Heart left ventricle (tissue), 13 donors: ENCODE measurements at regions not wholly inside any gene's neighbourhood (a gene's known extent, or its start where the extent isn't known, plus 50 kb on each side); places are given as distances from the start of the nearest gene placed in this dataset.

Experiments used
- POLR2A ChIP-seq, 2 donors: fragments of 450-650 bp; IDR thresholded peaks; one replicate each; pipeline ENCODE4 v1.6.1; 2017; ENCODE audit warnings: antibody characterized with exemption in 2 of 2, mild to moderate bottlenecking in 2 of 2, moderate library complexity in 2 of 2
- TF ChIP-seq, protein P1 (sequence below), 12 donors: fragments of 200-600 bp; sonication (generic) in 4 of 12; IDR thresholded peaks; one replicate each; pipeline versions ENCODE4 v1.5.0 to v1.8.0; 2018 to 2022; ENCODE audit warnings: antibody characterized with exemption in 12 of 12, mild to moderate bottlenecking in 5 of 12
- donor health status: ischemic (EF 13 %, LVEDD 7.1; RV severe dilation, severe dysfunction).
- donor health status: DM: no; HTN: yes; CAD: no.
- donor health status: DM: no; HTN: no; CAD: no.
- donor health status: ischemic (EF 25% LVEDD 6.9; RV normal size, moderate dysfunction).
- donor health status: ischemic (EF 25% LVEDD 5.7; RV mildly dilated, moderate dysfunction).
- donor health status: ischemic (EF 35%, LVEDD 5.7; RV mildly dilated, moderate dysfunction).
- donor health status: nonischemic (EF 11% LVEDD 7.7; RV severe dilation, severe dysfunction).
- donor health status: DM: yes; HTN: yes; CAD: no.
- donor health status: PGD.
- donor health status: ischemic (EF 29% LVEDD 5.4; RV normal size, mild dysfunction).
- donor health status: nonischemic (EF 23%, LVEDD 6.1; RV moderate dilation, normal function).

DNA sequence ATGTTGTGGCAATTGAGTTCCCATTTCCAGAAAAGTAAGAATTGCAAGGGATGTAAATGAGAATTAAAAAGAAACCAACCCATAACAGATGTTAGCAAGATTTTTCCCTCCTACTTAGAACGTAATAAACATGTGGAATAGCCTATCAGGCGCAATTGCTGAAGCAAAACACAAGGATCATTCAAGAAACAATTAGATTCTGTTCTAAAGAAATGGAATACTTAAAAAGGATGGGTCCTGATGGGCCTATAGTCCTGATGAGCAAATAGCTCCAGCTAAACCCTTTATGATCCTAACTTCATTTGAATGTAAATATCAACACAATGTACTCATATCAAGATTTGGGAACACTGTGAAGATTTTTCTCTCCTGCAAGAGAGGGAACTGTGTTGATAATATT lies 771.0 kb upstream of the CDH7 start:
- TF ChIP-seq, protein P1, sequence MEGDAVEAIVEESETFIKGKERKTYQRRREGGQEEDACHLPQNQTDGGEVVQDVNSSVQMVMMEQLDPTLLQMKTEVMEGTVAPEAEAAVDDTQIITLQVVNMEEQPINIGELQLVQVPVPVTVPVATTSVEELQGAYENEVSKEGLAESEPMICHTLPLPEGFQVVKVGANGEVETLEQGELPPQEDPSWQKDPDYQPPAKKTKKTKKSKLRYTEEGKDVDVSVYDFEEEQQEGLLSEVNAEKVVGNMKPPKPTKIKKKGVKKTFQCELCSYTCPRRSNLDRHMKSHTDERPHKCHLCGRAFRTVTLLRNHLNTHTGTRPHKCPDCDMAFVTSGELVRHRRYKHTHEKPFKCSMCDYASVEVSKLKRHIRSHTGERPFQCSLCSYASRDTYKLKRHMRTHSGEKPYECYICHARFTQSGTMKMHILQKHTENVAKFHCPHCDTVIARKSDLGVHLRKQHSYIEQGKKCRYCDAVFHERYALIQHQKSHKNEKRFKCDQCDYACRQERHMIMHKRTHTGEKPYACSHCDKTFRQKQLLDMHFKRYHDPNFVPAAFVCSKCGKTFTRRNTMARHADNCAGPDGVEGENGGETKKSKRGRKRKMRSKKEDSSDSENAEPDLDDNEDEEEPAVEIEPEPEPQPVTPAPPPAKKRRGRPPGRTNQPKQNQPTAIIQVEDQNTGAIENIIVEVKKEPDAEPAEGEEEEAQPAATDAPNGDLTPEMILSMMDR (IDR thresholded peaks at IDR 0.05), result no peak
- TF ChIP-seq POLR2A (IDR thresholded peaks at IDR 0.05), result no peak
